ENCODE measurements at regions not wholly inside any gene's neighbourhood (a gene's known extent, or its start where the extent isn't known, plus 50 kb on each side); places are given as distances from the start of the nearest gene placed in this dataset.

- Mint-ChIP-seq H3K27me3 (no peaks in the 10 kb centered on the region), H3K27ac (no peak overlapping the region), H3K4me1 (ENCODE audit: low read depth in 2 of 2) (peaks cover 0 to 1% of the 10 kb centered on the region in 2 donors), H3K36me3 (ENCODE audit: insufficient read depth) (no peaks in the 10 kb centered on the region), H3K4me3 (no peak overlapping the region), H3K9me3 (peaks cover 5 to 6% of the 10 kb centered on the region in 2 donors)
- no peak for DNase-seq
- no peak for ATAC-seq (replicated peaks)
These were observed 198.7 kb downstream of the MYCN start for GRCh38 chr2:16138811-16139662.

DNA sequence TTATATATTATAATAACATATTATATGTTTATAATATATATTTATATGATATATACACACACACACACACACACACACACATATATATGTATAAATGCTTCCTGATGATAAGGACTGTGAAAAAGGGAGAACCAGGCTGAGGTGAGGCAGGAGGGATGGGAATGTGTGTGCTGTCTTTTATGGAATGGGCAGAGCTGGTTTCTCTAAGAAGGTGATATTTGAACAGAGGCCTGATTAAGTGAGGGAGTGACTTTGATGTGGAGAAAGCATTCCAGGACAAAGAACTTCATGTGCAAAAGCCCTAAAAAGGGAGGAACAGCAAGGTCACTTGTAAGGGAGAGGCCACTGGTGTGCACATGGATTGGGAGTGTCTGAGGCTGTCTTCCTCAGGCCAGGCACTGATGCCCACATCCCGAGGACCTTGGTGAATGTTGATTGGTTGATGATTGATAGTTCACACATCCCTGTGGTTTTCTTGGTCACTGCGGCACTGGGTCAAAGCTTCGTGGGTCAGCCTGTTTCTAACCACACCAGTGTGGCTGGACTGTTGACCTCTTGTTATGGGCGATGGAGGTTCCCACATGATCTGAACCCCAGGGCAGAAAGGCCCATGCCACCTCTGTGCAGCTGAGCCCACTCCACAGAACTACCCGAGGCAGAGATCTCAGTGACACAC lies 196.9 kb downstream of the MYCN start:
- DNase-seq, result no peak
- no peak for ATAC-seq (replicated peaks)
- H3K36me3 Mint-ChIP-seq (ENCODE audit: insufficient read depth), result no peaks in the 10 kb centered on the region
- H3K27ac Mint-ChIP-seq, result no peak overlapping the region
- H3K9me3 Mint-ChIP-seq, result peaks cover 3 to 6% of the 10 kb centered on the region in 2 donors
- H3K4me1 Mint-ChIP-seq (ENCODE audit: low read depth in 2 of 2), result peaks cover 0 to 1% of the 10 kb centered on the region in 2 donors
- no peaks in the 10 kb centered on the region for H3K27me3 Mint-ChIP-seq
- H3K4me3 Mint-ChIP-seq, result no peak overlapping the region

GRCh38 chr2:16136461-16137035 lies 196.2 kb downstream of the MYCN start:
- Mint-ChIP-seq H3K27me3 (no peaks in the 10 kb centered on the region), H3K27ac (no peak overlapping the region), H3K4me3 (no peak overlapping the region), H3K4me1 (ENCODE audit: low read depth in 2 of 2) (peaks cover 0 to 1% of the 10 kb centered on the region in 2 donors), H3K9me3 (peaks cover 0 to 6% of the 10 kb centered on the region in 2 donors), H3K36me3 (ENCODE audit: insufficient read depth) (no peaks in the 10 kb centered on the region)
- DNase-seq (no peak), ATAC-seq (replicated peaks) (no peak)

DNA sequence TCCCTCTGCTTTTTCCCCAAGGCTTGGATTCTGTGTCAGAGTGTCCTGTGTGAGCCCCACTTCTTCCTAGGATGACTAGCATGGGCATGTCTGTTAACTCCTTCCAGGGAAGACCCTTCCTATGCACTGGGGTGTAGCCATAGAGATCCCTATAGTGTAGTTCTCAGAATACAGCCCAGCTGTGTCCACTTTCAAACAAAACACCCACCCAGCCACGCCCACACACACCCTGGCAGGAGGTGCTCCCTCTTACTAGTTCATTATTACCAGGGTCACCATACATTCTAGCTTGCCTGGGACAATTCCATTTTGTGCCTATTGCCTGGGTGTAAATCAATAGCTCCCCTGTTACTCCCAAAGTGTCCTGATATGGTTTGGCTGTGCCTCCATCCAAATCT lies 195.6 kb downstream of the MYCN start:
- Mint-ChIP-seq H3K27ac (no peak overlapping the region), H3K4me3 (no peak overlapping the region), H3K36me3 (ENCODE audit: insufficient read depth) (no peaks in the 10 kb centered on the region), H3K9me3 (peaks cover 1 to 6% of the 10 kb centered on the region in 2 donors), H3K4me1 (ENCODE audit: low read depth in 2 of 2) (no peaks in the 10 kb centered on the region), H3K27me3 (no peaks in the 10 kb centered on the region)
- ATAC-seq (replicated peaks) (no peak), DNase-seq (no peak)

GRCh38 chr2:16135196-16135912 lies 195.0 kb downstream of the MYCN start:
- H3K27me3 Mint-ChIP-seq, result no peaks in the 10 kb centered on the region
- DNase-seq (no peak), ATAC-seq (replicated peaks) (no peak)
- H3K27ac Mint-ChIP-seq, result no peak overlapping the region
- no peaks in the 10 kb centered on the region for H3K4me1 Mint-ChIP-seq (ENCODE audit: low read depth in 2 of 2)
- peaks cover 1 to 6% of the 10 kb centered on the region in 2 donors for H3K9me3 Mint-ChIP-seq
- H3K36me3 Mint-ChIP-seq (ENCODE audit: insufficient read depth), result no peaks in the 10 kb centered on the region
- H3K4me3 Mint-ChIP-seq, result no peak overlapping the region

DNA sequence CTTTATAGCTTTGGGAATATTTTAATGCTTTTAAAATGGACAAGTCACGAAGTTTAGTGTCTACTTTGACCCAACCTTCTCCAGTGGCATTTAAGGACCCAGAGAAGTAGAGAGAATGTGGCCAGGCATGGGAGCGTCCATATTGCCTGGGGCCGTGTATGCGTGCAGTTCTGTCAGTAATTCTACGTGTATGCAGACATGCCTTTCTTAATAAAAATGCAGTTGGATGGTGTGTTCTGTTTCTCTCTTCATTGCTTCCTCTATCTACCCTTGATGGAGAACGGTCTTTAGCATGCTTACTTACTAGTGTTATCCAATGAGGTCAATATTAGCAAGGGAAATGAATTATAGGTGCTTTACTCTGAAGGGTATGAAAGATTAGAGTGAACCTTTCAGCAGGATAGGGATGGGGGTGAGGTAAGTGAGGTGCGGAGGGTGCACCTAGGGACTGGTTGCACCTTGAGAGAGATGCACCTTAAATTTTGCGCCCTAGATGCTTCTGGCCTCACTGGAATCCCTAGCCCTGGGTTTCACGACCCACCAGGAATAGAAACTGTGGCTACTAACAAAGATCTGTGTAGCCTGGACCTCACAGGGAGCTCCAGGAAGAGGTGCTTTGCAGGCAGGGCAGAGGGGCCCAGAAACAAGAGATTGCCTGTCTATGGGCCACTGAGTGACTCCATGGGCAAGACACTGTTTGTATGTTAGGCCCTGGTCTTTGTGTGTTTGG lies 194.3 kb downstream of the MYCN start:
- Mint-ChIP-seq H3K9me3 (peaks cover 1 to 6% of the 10 kb centered on the region in 2 donors), H3K27ac (no peak overlapping the region), H3K27me3 (no peaks in the 10 kb centered on the region), H3K4me1 (ENCODE audit: low read depth in 2 of 2) (no peaks in the 10 kb centered on the region), H3K36me3 (ENCODE audit: insufficient read depth) (no peaks in the 10 kb centered on the region), H3K4me3 (no peak overlapping the region)
- DNase-seq (no peak), ATAC-seq (replicated peaks) (no peak)

- no peaks in the 10 kb centered on the region for H3K36me3 Mint-ChIP-seq (ENCODE audit: insufficient read depth)
- ATAC-seq (replicated peaks) (no peak), DNase-seq (no peak)
- H3K9me3 Mint-ChIP-seq, result peaks cover 5 to 6% of the 10 kb centered on the region in 2 donors
- H3K27me3 Mint-ChIP-seq, result no peaks in the 10 kb centered on the region
- H3K27ac Mint-ChIP-seq, result no peak overlapping the region
- H3K4me3 Mint-ChIP-seq, result no peak overlapping the region
- H3K4me1 Mint-ChIP-seq (ENCODE audit: low read depth in 2 of 2), result no peaks in the 10 kb centered on the region
These were observed 190.6 kb downstream of the MYCN start for GRCh38 chr2:16130906-16131400.

GRCh38 chr2:16130541-16130880 lies 190.2 kb downstream of the MYCN start:
- H3K27me3 Mint-ChIP-seq, result no peaks in the 10 kb centered on the region
- no peaks in the 10 kb centered on the region for H3K4me1 Mint-ChIP-seq (ENCODE audit: low read depth in 2 of 2)
- peaks cover 5 to 6% of the 10 kb centered on the region in 2 donors for H3K9me3 Mint-ChIP-seq
- DNase-seq, result no peak
- H3K36me3 Mint-ChIP-seq (ENCODE audit: insufficient read depth), result no peaks in the 10 kb centered on the region
- H3K27ac Mint-ChIP-seq, result no peak overlapping the region
- H3K4me3 Mint-ChIP-seq, result no peak overlapping the region
- no peak for ATAC-seq (replicated peaks)

- Mint-ChIP-seq H3K4me3 (no peak overlapping the region), H3K36me3 (ENCODE audit: insufficient read depth) (no peaks in the 10 kb centered on the region)
- ATAC-seq (replicated peaks), result no peak
These were observed 189.6 kb downstream of the MYCN start for GRCh38 chr2:16129716-16130540.

DNA sequence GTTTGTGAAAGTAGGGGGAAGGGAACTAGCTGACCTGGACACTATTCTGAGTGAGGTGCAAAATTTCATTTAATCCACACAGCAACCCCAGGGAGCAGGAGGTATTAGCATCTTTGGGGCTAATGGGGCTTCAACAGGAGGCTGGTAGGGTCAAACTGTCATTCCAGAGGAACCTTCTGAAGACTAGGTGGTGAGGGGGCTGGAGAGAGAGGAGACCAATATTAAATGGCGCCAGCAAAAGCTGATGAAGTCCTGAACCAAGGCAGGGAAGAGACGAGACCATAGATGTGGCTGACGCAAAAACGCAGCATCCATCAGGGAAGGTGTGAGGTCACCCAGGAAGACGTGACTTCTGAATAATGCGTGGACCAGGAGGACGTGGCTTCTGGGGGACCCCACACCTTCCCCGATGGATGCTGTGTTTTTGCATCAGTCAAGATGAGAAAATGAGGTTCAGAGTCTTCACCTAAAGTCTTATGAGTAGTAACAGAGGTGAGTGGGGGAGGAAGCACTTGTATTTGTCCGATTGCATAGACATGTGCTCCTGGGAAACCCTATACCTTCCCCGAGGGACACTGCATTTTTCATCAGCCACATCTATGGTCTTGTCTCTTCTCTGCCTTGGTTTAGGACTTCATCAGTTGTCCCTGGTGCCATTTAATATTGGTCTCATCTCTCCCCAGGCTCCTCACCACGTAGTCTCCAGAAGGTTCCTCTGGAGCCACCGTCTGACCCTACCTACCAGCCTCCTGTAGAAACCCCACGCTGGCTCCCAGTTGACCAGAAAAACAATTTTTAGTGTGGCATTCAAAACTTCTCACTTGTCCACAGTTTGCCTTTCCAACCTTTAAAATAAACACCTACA lies 188.6 kb downstream of the MYCN start:
- Mint-ChIP-seq H3K4me1 (ENCODE audit: low read depth in 2 of 2) (no peaks in the 10 kb centered on the region), H3K36me3 (ENCODE audit: insufficient read depth) (no peaks in the 10 kb centered on the region), H3K4me3 (no peak overlapping the region), H3K27me3 (no peaks in the 10 kb centered on the region), H3K9me3 (peaks cover 0 to 5% of the 10 kb centered on the region in 2 donors), H3K27ac (no peak overlapping the region)
- ATAC-seq (replicated peaks), result no peak
- no peak for DNase-seq

More at GRCh38 chr2:16129716-16130540, 189.6 kb downstream of the MYCN start:
- Mint-ChIP-seq H3K27me3 (no peaks in the 10 kb centered on the region), H3K9me3 (peaks cover 5 to 6% of the 10 kb centered on the region in 2 donors), H3K27ac (no peak overlapping the region), H3K4me1 (ENCODE audit: low read depth in 2 of 2) (no peaks in the 10 kb centered on the region)
- no peak for DNase-seq

DNA sequence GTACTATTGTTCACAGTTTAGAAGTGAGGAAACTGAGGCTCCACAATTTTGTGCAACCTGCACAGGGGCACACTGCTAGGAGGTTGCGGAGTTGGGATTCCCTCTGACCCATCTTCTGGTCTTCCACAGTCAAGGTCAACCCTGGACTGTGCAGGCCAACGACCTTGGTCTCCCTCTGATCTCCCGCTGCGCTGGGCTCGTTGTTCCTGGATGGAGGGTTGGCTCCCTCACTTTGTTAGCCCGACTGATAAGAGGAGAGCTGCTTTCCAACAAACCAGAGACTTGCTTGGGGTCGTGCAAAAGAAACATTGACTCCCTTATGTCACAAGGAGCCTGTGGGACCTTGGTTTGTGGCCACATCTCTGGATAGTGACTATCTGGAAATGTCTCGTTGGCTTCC lies 187.6 kb downstream of the MYCN start:
- Mint-ChIP-seq H3K4me3 (no peak overlapping the region), H3K27ac (no peak overlapping the region), H3K27me3 (no peaks in the 10 kb centered on the region), H3K9me3 (peaks cover 0 to 5% of the 10 kb centered on the region in 2 donors), H3K36me3 (ENCODE audit: insufficient read depth) (no peaks in the 10 kb centered on the region), H3K4me1 (ENCODE audit: low read depth in 2 of 2) (no peaks in the 10 kb centered on the region)
- no peak for ATAC-seq (replicated peaks)
- DNase-seq, result no peak

All from effector memory CD8-positive, alpha-beta T cell (primary cell).